Loucy (cell line): ENCODE measurements at regions not wholly inside any gene's neighbourhood (a gene's known extent, or its start where the extent isn't known, plus 50 kb on each side); places are given as distances from the start of the nearest gene placed in this dataset.

Experiments used
- EZH2phosphoT487 ChIP-seq: fragments of 200-600 bp; IDR thresholded peaks from 2 replicates; pipeline ENCODE4 v1.6.1; 2018; ENCODE audit warnings: antibody characterized with exemption, mild to moderate bottlenecking, moderate library complexity, borderline replicate concordance
- TF ChIP-seq, protein P1 (sequence below): fragments of 200-600 bp; sonication (generic); conservative IDR thresholded peaks from 2 replicates; pipeline ENCODE4 v1.5.1; 2014; ENCODE audit warnings: mild to moderate bottlenecking, antibody characterized with exemption, low read length

DNA sequence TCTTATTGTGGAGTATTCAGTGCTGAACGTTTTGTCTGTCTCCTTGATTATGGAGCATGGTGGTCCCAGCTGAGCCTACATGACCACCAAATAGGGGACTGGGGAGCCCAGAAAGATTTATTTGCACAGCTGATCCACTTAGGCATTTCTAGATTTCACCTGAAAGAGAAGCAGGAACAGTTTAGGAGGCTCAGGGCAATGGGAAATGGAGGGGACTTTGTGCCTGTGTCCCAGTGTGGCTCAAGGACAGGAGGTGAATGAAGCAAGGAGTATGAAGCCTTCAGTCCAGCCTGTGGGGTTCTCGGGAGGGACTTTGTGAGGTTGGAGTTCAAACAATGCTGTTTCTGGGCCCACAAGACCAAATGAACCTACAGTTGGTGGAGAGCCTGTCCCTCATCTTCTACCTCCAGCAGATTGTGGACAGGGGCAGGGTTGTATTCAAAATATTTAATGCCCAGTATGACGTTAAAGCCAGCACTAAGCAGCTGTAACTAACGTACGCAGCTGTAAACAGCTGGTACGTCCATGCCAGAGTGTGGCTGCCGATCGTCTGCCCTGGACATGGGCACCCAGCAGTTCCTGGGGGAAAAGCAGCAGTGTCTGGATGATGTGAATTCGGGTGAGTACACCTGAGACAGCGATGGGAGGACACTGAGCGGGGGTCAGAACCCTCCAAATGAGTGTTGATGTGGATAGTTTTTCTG, 164.9 kb upstream of the RAB4A start:
- TF ChIP-seq, protein P1, sequence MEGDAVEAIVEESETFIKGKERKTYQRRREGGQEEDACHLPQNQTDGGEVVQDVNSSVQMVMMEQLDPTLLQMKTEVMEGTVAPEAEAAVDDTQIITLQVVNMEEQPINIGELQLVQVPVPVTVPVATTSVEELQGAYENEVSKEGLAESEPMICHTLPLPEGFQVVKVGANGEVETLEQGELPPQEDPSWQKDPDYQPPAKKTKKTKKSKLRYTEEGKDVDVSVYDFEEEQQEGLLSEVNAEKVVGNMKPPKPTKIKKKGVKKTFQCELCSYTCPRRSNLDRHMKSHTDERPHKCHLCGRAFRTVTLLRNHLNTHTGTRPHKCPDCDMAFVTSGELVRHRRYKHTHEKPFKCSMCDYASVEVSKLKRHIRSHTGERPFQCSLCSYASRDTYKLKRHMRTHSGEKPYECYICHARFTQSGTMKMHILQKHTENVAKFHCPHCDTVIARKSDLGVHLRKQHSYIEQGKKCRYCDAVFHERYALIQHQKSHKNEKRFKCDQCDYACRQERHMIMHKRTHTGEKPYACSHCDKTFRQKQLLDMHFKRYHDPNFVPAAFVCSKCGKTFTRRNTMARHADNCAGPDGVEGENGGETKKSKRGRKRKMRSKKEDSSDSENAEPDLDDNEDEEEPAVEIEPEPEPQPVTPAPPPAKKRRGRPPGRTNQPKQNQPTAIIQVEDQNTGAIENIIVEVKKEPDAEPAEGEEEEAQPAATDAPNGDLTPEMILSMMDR = no peak
- TF ChIP-seq EZH2phosphoT487 = no peak
